GM12874 (cell line): ENCODE measurements at regions not wholly inside any gene's neighbourhood (a gene's known extent, or its start where the extent isn't known, plus 50 kb on each side); places are given as distances from the start of the nearest gene placed in this dataset.

Experiments
- TF ChIP-seq, protein P1 (sequence below): IDR thresholded peaks from 2 replicates; pipeline ENCODE4 v1.5.1; 2011; ENCODE audit warnings: low read depth, mild to moderate bottlenecking, control low read depth, low read length, moderate library complexity; ENCODE audit not compliant: insufficient read depth

DNA sequence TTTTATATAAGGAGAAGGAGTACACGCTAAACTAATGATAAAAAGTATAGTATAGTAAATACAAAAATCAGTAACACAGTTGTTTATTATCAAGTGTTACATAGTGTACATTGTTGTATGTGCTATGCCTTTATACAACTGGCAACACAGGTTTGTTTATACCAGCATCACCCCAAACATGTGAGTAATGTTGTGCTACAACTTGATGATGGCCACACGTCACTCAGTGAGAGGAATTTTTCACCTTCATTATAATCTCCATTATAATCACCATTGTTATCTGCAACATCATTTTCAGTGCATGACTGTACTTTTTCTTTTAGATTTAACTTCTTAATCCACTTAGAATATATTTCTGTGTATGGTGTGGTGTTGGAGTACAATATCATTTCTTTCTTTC is 204.0 kb upstream of the CTNNB1 start:
- TF ChIP-seq, protein P1, sequence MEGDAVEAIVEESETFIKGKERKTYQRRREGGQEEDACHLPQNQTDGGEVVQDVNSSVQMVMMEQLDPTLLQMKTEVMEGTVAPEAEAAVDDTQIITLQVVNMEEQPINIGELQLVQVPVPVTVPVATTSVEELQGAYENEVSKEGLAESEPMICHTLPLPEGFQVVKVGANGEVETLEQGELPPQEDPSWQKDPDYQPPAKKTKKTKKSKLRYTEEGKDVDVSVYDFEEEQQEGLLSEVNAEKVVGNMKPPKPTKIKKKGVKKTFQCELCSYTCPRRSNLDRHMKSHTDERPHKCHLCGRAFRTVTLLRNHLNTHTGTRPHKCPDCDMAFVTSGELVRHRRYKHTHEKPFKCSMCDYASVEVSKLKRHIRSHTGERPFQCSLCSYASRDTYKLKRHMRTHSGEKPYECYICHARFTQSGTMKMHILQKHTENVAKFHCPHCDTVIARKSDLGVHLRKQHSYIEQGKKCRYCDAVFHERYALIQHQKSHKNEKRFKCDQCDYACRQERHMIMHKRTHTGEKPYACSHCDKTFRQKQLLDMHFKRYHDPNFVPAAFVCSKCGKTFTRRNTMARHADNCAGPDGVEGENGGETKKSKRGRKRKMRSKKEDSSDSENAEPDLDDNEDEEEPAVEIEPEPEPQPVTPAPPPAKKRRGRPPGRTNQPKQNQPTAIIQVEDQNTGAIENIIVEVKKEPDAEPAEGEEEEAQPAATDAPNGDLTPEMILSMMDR, result no peak

DNA sequence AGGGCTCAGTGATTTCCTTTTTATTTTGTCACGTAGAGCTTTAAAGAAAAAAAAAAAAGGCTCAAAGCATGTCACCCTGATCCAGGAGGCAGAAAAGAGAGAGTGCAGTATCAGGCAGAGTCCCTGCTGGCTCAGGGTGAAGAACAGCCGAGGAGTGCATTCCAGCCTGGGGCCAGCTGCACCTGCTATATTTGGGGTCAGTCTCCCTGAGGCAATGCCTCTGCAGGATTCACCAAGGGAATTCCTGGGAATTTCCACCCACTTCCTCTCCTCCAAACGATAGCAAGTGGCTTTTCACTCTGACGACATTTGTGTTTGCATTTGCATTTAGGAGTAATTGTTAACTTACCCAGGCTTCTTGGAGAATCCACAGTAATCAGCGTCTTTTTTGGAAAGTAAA is 202.9 kb upstream of the CTNNB1 start:
- TF ChIP-seq, protein P1, result no peak

DNA sequence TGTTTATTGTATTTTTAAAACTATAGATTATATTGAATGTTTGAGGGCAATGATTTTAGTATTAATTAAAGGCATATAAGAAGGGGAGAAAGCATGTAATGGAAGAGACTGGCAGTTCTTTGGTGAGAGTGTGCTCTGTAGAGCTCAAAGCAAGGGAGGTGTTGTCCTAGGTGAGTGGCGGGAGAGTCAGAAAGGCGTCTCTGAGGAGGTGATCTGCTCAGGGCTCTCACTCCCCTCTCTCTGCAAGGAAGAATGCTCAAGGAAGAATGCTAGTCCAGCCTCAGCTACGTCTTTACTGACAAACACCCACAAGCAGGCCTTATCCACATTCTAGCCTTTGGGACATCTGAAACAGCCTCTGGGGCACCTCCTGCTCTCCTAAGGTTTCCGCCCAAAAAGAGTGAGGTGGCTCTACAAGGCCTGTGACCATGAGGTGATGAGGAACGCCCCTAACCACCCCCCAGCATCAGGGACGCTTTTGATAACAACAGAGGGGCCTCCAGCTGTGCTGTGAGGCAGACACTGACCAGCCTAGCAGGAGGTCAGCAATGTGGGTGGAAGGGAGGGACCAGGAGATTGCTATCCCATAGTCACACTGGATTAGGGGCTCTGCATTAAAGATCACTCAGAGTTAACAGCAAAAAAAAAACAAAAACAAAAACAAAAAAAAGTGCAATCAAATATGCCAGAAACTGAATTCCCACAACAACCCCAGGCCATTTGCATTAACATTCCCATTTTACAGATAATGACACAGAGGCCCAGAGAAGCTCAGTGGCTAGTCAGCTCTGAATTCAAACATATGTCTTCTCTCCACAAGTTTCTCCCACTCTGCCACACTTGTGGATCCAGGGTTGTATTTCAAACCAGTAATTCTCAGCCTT is 202.2 kb upstream of the CTNNB1 start:
- TF ChIP-seq, protein P1, result no peak

DNA sequence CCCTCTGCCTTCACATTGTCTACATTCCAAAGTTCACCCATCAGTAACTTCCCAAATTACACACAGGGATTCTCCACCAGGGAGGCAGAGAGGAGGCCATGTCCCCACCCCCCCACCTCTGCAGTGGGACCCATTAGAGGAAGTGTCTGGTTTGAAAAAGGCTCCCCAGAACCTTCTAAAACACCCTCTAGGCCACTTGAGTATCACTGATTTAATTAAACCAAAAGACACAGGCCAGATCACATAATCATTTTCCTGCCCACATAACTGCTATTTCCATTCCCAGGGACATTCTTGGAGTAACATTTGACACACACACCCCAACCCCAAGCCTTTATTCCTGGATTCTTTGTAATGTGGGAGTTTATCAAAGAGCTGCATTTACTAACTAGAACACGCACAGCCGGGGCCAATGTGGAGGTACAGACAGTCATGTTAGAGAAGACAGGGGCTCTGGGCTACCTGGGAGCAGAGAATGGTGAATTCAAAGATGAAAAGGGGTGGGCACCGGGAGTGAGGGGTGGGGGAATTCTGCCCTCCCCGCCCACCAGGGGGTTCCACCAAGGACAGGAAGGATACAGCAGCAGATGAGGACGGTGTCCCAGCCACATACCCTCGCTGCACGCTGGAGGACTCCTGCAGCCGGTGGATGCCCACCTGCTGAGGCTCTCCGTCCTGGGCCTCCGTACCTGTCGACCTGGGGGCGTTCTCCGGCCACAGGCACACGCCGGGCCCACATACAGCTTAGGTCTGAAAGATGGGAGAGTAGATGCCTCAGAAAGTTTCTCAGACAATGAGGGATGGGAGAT is 201.4 kb upstream of the CTNNB1 start:
- TF ChIP-seq, protein P1, result no peak

DNA sequence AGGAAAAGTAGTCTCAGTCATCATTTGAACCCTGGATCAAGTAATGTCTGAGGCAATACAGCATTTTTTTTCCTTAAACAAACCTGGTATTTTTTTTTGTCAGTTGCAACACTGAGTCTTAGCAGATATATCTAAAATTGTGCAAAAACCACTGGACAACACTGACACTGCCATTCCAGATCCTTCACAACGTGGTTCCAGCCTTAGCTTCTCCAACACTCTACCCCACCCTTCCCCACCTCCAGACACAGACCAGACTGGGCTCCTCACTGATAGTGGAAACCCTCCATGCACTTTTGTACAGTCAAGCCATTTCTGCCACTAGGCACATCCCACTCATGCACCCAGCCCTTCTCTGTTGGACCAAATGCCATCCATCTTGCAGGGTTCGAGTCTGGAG is 199.6 kb upstream of the CTNNB1 start:
- TF ChIP-seq, protein P1, result no peak

DNA sequence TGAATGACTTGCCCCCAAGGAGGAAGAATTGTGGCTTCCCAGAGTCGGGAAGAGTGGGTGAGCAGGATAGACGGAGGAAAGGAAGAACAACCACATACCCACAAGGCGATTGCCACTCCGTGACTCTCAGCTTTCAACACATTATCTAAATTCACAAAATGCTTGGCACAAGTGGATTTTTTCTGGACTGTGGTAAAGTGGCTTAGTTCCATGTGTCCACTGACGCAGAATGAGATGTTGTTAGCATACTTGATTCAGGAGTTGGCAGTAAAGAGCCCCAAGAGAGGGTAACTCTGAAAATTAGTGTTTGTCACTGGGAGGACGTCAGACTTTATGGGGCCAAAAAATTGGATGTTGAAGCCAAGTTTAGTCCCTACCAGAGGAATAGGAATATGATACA is 198.8 kb upstream of the CTNNB1 start:
- TF ChIP-seq, protein P1, result no peak

DNA sequence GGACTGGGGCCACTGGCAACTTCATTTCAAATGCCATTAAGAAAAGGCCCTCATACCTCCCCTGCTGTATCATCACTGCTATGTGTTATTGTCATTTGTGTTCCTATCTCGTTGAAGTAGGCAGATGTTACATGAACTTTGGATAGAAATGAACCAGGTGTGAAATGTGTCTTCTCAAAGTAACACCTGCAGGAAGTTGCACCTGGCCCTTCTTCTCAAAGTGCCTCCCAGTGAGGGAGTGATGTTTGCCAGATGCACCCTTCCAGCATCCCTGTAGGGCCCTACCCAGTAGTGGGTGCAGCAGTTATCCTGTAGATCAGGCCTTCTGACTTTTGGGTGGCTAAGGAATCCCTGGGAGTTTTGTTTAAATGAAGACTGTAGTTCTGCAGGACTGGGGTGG is 197.7 kb upstream of the CTNNB1 start:
- TF ChIP-seq, protein P1, result no peak
